ENCODE measurements at regions not wholly inside any gene's neighbourhood (a gene's known extent, or its start where the extent isn't known, plus 50 kb on each side); places are given as distances from the start of the nearest gene placed in this dataset.

- no peak for TF ChIP-seq REST (IDR thresholded peaks at IDR 0.05; ENCODE audit: low read depth)
- no peak for TF ChIP-seq RAD21 (IDR thresholded peaks at IDR 0.05; ENCODE audit: low read depth)
- TF ChIP-seq, protein P1, sequence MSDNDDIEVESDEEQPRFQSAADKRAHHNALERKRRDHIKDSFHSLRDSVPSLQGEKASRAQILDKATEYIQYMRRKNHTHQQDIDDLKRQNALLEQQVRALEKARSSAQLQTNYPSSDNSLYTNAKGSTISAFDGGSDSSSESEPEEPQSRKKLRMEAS (IDR thresholded peaks at IDR 0.05): no peak
- TF ChIP-seq EZH2phosphoT487 (IDR thresholded peaks at IDR 0.05; ENCODE audit: borderline replicate concordance): no peak
- TF ChIP-seq EZH2 (IDR thresholded peaks at IDR 0.05): no peak
- no peak for TF ChIP-seq POLR2A (IDR thresholded peaks at IDR 0.05; ENCODE audit: borderline replicate concordance, extremely low read depth, insufficient read depth, insufficient read length)
- TF ChIP-seq POLR2AphosphoS5 (IDR thresholded peaks at IDR 0.05; ENCODE audit: low read depth, low read length): no peak
- TF ChIP-seq, protein P2, sequence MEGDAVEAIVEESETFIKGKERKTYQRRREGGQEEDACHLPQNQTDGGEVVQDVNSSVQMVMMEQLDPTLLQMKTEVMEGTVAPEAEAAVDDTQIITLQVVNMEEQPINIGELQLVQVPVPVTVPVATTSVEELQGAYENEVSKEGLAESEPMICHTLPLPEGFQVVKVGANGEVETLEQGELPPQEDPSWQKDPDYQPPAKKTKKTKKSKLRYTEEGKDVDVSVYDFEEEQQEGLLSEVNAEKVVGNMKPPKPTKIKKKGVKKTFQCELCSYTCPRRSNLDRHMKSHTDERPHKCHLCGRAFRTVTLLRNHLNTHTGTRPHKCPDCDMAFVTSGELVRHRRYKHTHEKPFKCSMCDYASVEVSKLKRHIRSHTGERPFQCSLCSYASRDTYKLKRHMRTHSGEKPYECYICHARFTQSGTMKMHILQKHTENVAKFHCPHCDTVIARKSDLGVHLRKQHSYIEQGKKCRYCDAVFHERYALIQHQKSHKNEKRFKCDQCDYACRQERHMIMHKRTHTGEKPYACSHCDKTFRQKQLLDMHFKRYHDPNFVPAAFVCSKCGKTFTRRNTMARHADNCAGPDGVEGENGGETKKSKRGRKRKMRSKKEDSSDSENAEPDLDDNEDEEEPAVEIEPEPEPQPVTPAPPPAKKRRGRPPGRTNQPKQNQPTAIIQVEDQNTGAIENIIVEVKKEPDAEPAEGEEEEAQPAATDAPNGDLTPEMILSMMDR (IDR thresholded peaks at IDR 0.05 in 2 of 3, conservative IDR thresholded peaks at IDR 0.05 in 1 of 3; ENCODE audit: borderline replicate concordance in 1 of 3, insufficient read depth in 1 of 3, low read depth in 2 of 3, low read length in 2 of 3): no peak
- no peak for TF ChIP-seq SIN3A (IDR thresholded peaks at IDR 0.05; ENCODE audit: low read depth)
These were observed 268.0 kb upstream of the JARID2 start for GRCh38 chr6:14977747-14978382.

All from HCT116 (cell line).